DMS 273 (cell line): ENCODE measurements at regions not wholly inside any gene's neighbourhood (a gene's known extent, or its start where the extent isn't known, plus 50 kb on each side); places are given as distances from the start of the nearest gene placed in this dataset.

Experiments
- DNase-seq: peaks from one replicate; lab custom pipeline; 2025; ENCODE audit not compliant: unreplicated experiment; lab: John Stamatoyannopoulos, UW

DNA sequence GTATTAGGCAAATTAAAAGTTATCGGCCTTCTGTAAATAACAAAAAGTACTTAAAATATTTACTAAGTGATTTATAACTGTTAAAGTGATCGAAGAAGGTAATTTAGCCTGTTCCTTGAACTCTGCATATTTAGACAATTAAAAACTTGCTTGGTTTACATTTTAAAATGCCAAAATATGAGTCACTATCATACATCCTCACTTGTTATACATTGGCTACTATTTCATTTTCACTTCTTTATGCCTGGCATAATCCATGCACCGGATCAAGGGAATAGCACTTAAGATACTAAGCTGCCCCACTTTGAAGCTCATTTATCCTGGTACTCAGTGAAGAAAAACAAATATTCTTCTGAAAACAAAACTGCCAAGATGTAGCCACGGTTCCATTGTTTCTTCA lies 344.6 kb downstream of the UBE3D start:
- no peak for DNase-seq

DNA sequence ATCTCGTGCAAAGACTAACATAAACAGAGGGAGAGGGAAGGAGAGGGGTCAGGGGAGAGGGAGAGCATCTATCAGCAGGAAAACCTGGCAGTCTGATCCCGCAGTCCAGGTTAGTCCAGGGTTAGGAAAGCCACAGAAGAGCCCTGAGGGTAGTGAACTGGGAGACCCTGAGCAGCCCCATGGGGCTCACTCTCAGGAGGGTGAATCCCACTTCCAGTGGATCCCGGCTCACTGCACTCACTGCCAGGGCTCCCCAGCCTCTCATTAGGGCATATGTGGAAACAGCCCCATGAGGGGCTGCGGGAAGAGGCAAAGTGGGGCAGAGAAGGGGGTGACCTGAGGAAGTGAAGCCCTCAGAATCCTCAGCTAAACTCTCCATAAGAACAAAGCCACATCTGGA lies 329.9 kb downstream of the UBE3D start:
- no peak for DNase-seq

DNA sequence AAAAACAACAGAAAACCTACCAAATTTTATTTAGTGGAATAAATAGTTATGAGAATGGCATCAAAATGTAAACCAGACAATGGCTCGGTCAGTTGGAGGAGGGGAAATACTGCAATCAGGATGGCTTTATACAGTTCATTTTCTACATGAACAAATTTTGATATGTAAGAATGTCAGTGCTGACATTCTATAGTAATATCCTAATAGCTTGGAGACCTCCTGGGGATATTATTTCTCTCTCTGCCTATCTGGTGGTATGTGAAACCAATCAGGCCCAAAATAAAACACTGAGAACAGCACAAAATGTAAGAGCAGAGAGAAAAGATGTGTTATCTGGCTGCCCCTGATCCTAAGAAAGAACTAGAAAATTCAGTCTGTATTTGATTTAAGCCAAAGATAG lies 327.7 kb downstream of the UBE3D start:
- DNase-seq = no peak

DNA sequence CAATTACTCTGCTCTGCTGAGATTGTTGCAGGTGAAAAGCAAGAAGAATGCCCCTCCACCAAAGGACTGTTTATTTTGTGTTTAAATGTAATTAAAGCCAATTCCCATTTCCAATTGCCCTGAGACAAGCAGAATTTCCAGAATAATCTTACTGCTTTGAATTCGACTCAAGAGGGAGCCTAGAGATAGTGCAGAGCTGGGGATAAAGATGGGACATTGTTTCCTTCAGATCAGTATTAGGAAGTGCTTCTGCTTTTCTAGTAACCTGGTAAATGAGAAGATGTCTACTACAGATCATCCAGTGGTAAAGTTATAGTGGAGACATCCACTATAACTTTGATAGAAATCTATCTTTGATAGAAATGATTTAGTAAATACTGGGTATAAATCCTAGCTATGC lies 326.9 kb downstream of the UBE3D start:
- no peak for DNase-seq

- DNase-seq = no peak
These were observed 326.3 kb downstream of the UBE3D start for GRCh38 chr6:82739303-82739702.

DNA sequence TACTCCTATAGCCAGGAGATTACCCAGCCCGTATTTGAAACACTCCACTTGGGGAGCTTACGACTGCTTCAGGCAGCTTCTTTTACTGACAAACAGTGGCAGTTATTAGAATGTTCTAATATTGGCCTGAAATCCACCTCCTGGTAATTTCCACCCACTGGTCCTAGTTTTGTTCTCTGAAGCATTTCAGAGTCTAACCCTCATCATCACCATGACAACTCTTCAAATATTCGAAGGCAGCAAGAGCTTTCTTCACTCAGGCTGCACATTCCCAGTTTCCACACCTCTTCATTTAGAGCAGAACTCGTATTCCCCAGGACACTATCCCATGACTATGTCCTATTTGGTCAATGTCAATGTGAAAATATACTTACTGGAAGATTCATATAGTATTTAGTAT lies 325.6 kb downstream of the UBE3D start:
- DNase-seq = no peak

- DNase-seq = no peak
These were observed 324.2 kb downstream of the UBE3D start for GRCh38 chr6:82741325-82741995.

DNA sequence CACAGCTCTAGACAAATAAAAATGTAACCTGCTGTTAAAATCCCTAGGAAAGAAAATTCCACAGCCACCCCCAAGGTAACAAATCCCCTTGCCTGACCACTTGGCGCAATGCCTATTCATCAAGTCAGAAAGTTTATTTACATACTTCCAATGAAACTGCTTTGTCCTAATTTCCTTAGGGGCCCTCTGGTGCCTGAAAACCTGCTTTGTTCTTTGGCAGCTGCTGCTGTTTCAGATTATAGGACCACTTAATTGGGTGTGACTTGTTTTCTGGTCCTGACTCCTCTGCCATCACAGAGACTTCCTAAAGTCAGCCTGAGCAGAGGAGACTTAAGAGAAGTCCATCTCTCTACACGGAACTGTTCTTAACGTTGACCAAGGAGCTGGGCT lies 323.6 kb downstream of the UBE3D start:
- DNase-seq = no peak

DNA sequence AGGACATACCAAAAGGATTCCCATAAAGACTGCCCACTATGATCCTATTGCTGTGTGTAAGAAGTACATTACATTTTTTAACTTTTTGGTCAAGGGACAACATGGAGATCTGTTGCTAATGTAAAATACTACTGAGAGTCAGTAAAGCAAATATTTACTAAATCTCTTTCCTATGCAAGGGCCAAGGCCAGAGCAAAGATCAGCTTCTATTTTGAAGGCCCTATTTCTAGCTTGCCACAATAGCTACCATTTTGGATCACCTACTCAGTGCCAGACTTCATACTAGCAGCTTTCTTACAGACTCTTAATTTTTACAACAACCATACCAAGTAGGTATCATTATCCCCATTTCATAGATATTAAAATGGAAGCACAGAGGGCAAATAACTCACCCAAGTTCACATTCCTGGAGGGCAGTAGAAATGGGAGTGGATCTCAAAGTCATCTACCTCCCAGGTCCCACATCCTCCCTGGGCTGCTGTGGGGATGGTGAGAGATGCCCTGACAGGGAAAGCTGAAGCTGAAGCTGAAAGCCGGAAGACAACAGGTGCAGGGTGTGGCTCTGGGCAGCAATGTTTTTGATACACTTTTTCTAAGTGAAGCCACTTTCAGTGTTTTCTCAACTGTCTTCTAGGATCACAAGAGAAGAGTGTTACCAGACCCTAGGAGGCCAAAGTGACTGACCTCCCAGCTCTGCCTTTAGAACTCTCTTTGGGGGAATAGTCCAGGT lies 321.2 kb downstream of the UBE3D start:
- DNase-seq = no peak

GRCh38 chr6:82750556-82750955 lies 315.1 kb downstream of the UBE3D start:
- no peak for DNase-seq

GRCh38 chr6:82751718-82752117 lies 313.9 kb downstream of the UBE3D start:
- no peak for DNase-seq

DNA sequence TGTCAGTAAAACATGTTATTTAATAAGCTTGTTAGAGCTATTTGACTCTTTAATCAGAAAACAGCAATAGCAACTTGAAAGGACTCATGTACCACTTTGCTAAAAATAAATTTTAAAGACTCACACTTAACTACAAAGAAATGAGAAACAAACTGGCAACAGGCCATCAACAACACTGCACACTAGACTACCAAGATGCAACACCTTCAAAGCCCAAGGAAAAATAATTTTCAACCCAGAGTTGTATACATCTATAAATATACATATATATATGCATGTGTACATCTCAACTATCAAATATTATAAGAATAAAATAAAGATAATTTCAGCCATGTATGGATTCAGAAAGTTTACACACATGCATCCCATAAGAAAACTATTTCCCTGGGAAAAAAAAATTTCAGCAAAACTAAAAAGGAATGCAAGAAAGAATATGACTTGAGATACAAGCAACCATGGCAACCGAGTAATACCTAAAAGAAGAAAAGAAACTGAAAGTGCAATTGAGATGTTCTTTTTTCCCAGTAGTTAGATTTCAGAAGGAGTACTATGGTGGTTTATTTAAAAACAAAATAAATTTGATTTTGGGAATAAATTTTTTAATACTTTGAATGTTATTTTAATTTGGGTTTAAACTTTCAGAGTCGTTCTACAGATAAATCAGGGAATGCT lies 303.8 kb downstream of the UBE3D start:
- no peak for DNase-seq

- DNase-seq = no peak
These were observed 299.2 kb downstream of the UBE3D start for GRCh38 chr6:82766476-82766875.

GRCh38 chr6:82767037-82767436 lies 298.6 kb downstream of the UBE3D start:
- no peak for DNase-seq

DNA sequence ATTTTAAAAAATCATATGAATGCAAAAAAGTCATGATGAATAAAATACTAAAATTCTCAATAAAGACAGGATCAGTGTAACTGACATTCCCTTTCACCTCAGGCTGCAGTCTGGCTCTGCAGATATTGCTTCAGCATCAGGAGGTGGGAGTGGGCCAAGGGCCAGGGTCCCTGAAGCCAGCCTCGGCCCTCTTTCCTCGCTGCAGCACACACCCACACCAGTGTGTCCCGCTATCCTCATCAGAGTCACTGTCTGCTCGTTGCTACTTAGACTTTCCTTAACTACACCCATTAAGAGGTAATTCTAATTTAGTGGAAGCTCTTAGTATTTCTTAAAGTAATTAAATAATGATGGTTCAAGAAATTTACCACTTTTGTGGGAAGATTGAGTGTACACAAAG lies 298.2 kb downstream of the UBE3D start:
- DNase-seq = no peak

DNA sequence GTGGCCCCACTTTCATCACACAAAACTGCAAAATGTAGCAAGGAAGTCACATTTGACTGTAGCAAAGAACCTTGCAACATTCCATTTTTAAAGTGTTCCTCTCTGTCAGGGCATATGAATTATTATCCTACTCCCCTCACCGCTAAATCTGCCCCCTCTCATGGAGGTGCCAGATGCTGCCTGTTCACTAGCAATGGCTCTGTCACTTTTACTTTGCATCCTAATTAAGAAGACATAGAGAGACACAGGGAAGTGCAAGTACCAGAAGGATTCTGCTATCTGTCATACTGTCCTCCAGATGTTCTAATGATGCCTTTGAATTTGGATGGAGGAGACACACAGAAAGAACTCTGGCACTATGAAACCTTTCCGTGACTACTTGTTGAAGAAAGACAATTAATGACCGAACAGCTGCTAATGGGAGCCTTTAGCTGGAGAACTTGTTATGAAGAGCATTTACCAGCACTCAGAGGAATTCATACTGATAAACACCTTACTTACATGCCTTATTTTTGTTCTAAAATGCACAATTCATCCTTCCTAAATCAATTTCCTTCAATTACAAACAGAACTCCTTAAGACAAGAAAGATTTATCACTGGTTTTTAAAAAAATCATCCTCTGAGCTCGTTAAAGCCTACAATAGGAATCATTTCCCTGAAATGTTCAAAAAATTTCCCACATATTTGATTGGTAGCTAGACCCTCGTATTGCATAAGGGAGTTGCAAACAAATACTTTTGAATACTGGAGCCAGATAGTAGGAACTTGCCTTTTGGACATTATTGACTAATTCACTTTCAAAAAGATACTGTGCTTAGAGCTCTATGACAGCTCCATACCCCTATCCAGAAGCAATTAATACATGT lies 292.6 kb downstream of the UBE3D start:
- DNase-seq = no peak

GRCh38 chr6:82775361-82775760 lies 290.3 kb downstream of the UBE3D start:
- DNase-seq = no peak

DNA sequence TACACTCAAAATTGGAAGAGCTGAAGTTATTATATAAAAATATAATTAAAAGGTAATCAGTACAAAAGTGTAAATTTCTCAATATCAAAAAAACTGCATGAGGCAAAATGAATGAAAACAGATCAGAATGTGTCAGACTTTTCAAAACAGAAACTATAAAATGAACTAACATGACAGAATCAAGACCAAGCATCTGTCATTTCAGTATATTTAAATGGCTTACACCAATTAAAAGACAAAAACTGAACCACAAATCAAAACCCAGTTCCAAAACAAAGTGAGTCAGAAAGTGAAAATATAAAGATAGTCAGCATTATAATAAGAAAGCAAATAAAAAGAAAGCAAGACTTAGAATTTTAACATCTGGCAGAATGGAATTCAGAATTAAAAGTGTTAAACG lies 289.7 kb downstream of the UBE3D start:
- DNase-seq = no peak

DNA sequence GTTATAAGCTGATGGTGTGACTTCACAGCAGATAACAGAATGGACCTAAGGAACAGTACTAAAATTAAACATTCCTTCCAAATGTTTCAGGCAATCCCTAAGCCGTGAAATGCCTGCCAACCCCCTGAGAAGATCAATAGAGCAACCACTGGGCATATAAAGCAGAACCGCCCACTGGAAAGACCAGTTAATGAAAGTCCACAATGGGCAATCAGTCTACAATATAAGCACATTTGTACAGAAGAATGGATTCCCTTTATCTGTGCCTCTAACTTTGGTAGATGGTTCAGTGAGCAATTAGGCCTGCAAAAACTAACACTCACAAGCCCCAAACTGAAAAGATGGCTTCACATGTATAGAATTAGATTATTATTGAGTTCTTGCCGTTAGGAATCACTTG lies 286.6 kb downstream of the UBE3D start:
- DNase-seq = no peak

DNA sequence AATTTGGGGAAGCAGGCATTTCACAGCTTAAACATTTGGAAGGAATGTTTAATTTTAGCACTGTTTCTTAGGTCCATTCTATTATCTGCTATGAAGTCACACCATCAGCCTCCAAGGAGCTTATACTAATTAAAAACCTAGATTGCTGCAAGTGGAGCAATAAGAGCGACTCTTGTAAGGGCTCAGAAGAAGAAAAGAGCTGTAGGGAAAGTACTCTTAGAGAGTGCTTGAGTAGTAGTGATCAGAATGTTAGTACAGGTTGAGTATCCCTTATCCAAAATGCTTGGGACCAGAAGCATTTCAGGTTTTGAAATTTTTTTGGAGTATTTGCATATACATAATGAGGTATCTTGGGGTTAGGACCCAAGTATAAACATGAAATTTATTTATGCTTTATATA lies 285.3 kb downstream of the UBE3D start:
- no peak for DNase-seq

DNA sequence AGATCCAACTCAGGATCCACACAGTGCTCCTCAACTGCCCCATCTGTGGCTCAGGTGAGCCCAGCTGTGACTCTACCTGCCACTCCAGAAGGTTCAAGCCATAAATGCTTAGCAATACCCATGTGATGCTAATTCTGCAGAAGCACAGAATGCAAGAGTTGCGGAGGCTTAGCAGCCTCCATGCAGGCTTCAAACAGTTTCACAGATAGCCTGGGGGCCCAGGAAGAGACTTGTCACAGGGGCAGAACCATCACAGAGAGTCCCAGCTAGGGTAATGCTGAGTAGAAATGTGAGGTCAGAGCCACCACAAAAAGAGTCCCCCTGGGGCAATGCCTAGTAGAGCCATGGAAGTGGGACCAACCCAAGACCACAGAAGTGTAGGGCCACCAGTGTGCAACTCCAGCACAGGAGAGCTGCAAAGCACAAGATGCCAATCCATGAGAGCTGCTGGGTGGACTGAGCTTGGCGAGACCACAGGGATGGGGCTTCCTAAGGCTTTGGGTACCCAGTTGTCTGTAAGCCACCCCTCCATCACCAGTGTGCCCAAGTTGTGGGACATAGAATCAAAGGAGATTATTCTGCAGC lies 283.9 kb downstream of the UBE3D start:
- no peak for DNase-seq
